ENCODE measurements at regions not wholly inside any gene's neighbourhood (a gene's known extent, or its start where the extent isn't known, plus 50 kb on each side); places are given as distances from the start of the nearest gene placed in this dataset. TPM values are rescaled to one million over a fixed set of nuclear protein-coding genes. Genes with fewer than 3 reads are reported as not detected.

MicroRNAs encoded in the stretch of these regions (microRNA counts, 767-probe panel; counts per million panel counts)
- 55.3 counts per million for microRNA hsa-miR-563

Small RNA genes lying in the stretch of these regions (microRNA-seq; reads per million reads assigned to microRNA genes)
- not detected for gene MIR563

Small RNA genes lying in the stretch of these regions (small RNA-seq; reads per million reads assigned to genes)
- not detected for gene MIR563

Data from GM12878 (cell line).